GM12872 (cell line): ENCODE measurements at regions not wholly inside any gene's neighbourhood (a gene's known extent, or its start where the extent isn't known, plus 50 kb on each side); places are given as distances from the start of the nearest gene placed in this dataset.

ENCODE experiments used
- TF ChIP-seq, protein P1 (sequence below): IDR thresholded peaks from 3 replicates; pipeline ENCODE4 v1.5.1; 2011; ENCODE audit warnings: low read depth, mild to moderate bottlenecking, low read length, moderate library complexity; ENCODE audit not compliant: insufficient read depth

DNA sequence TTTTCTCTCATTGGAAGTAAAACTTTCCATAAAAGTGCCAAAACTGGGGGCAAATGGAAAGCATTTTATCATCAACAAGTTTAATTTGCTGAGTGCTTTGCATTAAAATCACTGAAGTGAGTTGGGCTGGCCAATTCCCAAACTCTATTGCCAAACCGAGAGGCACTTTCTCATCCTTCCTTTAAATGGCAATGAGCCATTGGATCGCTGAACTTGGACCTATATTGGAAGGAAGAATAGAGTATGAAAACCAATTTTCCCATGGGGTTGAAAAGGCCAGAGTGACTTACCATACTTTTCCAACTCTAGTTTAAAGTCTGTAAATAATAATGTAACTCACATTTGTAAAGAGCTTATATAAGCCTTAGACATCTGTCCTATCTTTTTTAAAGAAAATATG is 189.1 kb upstream of the C1orf87 start:
- TF ChIP-seq, protein P1, sequence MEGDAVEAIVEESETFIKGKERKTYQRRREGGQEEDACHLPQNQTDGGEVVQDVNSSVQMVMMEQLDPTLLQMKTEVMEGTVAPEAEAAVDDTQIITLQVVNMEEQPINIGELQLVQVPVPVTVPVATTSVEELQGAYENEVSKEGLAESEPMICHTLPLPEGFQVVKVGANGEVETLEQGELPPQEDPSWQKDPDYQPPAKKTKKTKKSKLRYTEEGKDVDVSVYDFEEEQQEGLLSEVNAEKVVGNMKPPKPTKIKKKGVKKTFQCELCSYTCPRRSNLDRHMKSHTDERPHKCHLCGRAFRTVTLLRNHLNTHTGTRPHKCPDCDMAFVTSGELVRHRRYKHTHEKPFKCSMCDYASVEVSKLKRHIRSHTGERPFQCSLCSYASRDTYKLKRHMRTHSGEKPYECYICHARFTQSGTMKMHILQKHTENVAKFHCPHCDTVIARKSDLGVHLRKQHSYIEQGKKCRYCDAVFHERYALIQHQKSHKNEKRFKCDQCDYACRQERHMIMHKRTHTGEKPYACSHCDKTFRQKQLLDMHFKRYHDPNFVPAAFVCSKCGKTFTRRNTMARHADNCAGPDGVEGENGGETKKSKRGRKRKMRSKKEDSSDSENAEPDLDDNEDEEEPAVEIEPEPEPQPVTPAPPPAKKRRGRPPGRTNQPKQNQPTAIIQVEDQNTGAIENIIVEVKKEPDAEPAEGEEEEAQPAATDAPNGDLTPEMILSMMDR: no peak

DNA sequence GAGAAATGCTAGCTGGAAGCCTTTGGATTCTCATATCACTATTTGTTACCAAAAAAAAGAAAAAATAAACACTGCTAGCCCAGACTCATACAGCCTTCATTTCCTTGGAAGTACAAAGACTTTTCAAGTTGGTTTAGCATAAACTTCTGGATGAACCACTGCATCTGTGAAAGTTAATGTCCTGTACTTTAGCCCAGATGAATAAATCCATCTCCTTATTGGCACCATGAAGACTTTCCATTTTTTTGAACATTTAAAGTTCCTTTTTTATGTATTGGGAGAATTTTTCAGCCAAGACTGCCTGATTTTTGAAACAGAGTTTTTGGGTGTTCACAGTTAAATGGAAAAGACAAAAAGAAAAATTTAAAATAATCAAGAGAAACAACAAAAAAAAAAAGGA is 184.0 kb upstream of the C1orf87 start:
- TF ChIP-seq, protein P1: no peak

DNA sequence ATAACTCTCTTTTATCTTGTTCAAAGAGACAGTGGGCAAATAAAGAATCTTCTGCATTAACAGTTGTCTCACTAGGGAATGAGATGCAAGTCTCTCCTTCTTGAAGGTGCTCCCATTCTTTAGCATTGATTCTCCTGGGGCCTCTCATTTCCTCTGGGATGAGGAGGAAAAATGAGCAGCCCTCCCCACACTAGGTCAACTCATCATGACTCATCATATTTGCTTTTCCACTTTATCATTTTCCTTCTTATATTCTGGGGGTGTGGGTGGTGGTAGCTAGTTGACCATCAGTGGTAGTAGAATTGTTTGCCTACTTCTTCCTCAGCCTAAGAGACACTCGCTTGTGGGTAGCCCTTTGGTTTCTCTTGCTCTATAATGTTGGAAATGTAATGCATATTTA is 182.0 kb upstream of the C1orf87 start:
- TF ChIP-seq, protein P1: no peak

DNA sequence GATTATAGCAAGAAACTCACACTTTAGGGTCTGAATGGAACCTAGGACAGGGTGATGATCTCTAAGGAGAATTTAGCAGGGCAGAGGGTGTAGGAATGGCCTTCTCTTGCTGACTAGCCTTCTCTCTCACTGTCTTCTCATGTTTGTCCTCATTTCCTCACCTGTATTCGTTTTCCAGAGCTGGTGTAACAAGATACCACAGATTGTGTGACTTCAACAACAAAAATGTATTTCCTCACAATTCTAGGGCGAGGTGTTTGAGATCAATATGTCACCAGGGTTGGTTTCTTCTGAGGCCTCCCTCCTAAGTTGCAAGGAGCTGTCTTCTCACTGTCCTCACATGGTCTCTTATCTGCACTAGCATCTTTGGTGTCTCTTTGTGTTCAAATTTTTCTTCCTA is 177.9 kb upstream of the C1orf87 start:
- TF ChIP-seq, protein P1: no peak

DNA sequence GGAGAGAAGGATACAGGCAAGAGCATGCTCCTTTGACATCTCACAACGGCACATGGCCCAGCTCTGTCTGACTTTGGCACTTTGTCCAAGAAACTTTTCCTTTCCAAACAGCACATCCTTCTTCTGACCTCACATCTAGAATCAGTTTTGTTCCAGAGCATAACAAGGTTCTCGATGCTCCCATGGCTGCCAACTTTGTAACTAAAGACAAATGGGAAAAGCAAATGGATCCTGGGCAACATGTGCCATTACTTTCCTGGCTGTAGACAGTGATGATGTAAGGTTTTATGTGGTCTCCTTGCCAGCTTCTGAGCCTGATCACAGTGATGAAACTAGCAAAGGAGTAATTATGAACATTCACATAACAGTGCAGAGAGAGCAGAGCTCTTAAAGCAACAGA is 171.8 kb upstream of the C1orf87 start:
- TF ChIP-seq, protein P1: no peak

DNA sequence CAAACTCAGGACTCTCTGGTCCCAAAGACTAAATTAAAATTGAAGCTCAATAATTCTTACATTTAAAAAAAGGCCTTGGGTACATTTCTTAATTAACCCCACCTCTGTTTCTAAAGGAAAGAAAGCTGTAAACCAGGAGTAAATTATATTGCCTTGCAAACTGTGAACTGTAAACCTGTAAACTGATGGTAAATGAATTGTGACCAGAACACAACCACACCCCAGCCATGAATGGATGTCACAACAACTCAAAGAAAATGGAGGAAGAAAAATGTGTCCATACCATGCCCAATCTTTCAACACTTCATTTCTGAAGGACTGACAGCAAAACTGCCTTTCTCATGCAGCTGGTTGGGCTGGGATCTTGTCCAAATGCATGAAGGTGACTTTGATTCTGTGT is 171.3 kb upstream of the C1orf87 start:
- TF ChIP-seq, protein P1: no peak

DNA sequence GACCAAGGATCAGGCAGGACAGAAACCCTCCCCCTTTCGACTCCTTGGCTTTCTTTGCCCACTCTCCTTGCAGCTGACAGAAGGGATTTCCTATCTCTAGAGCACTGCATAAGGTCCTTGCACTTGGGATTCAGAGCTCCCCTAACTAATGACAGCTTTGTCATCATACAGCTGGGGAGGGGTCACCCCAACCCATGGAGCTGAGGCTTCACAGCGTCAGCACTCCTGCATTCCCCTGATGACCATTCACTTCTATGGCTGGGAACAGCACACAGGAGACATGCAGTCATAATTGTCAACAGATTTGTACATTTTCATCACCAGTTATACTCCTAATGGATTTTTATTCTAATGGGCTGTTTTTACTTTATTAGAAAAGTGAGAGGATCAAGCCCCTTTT is 161.7 kb upstream of the C1orf87 start:
- TF ChIP-seq, protein P1: no peak

DNA sequence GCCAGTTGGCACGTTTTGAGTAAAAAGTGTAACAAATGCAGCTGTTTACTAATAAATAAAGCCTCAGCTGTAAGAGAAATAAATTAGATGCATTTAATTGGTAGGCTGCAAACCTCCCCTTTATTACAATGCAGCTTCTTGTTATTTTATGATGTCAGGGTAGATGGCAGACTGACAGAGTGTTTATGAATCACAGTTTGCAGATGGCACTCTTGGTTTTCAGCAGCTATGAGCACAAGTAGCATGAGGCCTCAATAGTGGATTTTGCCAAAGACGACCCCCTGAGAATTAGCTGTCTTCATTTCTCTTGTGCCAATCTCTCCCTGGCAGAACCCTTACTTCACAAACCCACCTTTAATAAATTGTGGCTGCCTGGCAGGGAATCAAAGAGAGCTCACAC is 161.2 kb upstream of the C1orf87 start:
- TF ChIP-seq, protein P1: no peak
